ENCODE measurements at regions not wholly inside any gene's neighbourhood (a gene's known extent, or its start where the extent isn't known, plus 50 kb on each side); places are given as distances from the start of the nearest gene placed in this dataset.
"Not testable (repeated sequence)": the region's sequence is repeated elsewhere in the genome, so short reads cannot be mapped to it uniquely, and the experiment has no call there.

- H3K36me3 Mint-ChIP-seq (ENCODE audit: low read depth, unreplicated experiment): no peaks in the 10 kb centered on the region
These were observed 162.9 kb downstream of the FGF1 start for GRCh38 chr5:142522983-142523382.

GRCh38 chr5:142521706-142522105 lies 164.2 kb downstream of the FGF1 start:
- Mint-ChIP-seq H3K36me3 (ENCODE audit: low read depth, unreplicated experiment) (no peaks in the 10 kb centered on the region), H3K4me3 (ENCODE audit: unreplicated experiment) (no peak overlapping the region)

More at GRCh38 chr5:142522983-142523382, 162.9 kb downstream of the FGF1 start:
- Mint-ChIP-seq H3K4me1 (ENCODE audit: unreplicated experiment) (peaks cover 4% of the 10 kb centered on the region), H3K27ac (ENCODE audit: unreplicated experiment) (no peak overlapping the region), H3K27me3 (ENCODE audit: unreplicated experiment) (peaks cover 1% of the 10 kb centered on the region), H3K4me3 (ENCODE audit: unreplicated experiment) (no peak overlapping the region), H3K9me3 (ENCODE audit: unreplicated experiment) (no peaks in the 10 kb centered on the region)
- no peak for TF ChIP-seq CTCF (IDR thresholded peaks at IDR 0.05; ENCODE audit: unreplicated experiment)
- no peak for DNase-seq (ENCODE audit: low spot score)

GRCh38 chr5:142520885-142521284 lies 165.0 kb downstream of the FGF1 start:
- no peak for TF ChIP-seq CTCF (IDR thresholded peaks at IDR 0.05; ENCODE audit: unreplicated experiment)
- Mint-ChIP-seq H3K4me3 (ENCODE audit: unreplicated experiment) (no peak overlapping the region), H3K27ac (ENCODE audit: unreplicated experiment) (no peak overlapping the region), H3K4me1 (ENCODE audit: unreplicated experiment) (no peaks in the 10 kb centered on the region), H3K9me3 (ENCODE audit: unreplicated experiment) (no peaks in the 10 kb centered on the region), H3K27me3 (ENCODE audit: unreplicated experiment) (no peaks in the 10 kb centered on the region), H3K36me3 (ENCODE audit: low read depth, unreplicated experiment) (peaks cover 5% of the 10 kb centered on the region)
- no peak for DNase-seq (ENCODE audit: low spot score)

More at GRCh38 chr5:142521706-142522105, 164.2 kb downstream of the FGF1 start:
- DNase-seq (ENCODE audit: low spot score): no peak
- TF ChIP-seq CTCF (IDR thresholded peaks at IDR 0.05; ENCODE audit: unreplicated experiment): no peak
- Mint-ChIP-seq H3K27me3 (ENCODE audit: unreplicated experiment) (peaks cover under 1% of the 10 kb centered on the region), H3K9me3 (ENCODE audit: unreplicated experiment) (no peaks in the 10 kb centered on the region), H3K27ac (ENCODE audit: unreplicated experiment) (no peak overlapping the region), H3K4me1 (ENCODE audit: unreplicated experiment) (no peaks in the 10 kb centered on the region)

GRCh38 chr5:142519913-142520312 lies 166.0 kb downstream of the FGF1 start:
- not testable (repeated sequence) for DNase-seq (ENCODE audit: low spot score); H3K4me3 Mint-ChIP-seq (ENCODE audit: unreplicated experiment); H3K27me3 Mint-ChIP-seq (ENCODE audit: unreplicated experiment); H3K27ac Mint-ChIP-seq (ENCODE audit: unreplicated experiment); H3K4me1 Mint-ChIP-seq (ENCODE audit: unreplicated experiment); H3K9me3 Mint-ChIP-seq (ENCODE audit: unreplicated experiment); H3K36me3 Mint-ChIP-seq (ENCODE audit: low read depth, unreplicated experiment)

- H3K27me3 Mint-ChIP-seq (ENCODE audit: unreplicated experiment): no peaks in the 10 kb centered on the region
- H3K27ac Mint-ChIP-seq (ENCODE audit: unreplicated experiment): no peak overlapping the region
- TF ChIP-seq CTCF (IDR thresholded peaks at IDR 0.05; ENCODE audit: unreplicated experiment): no peak
- peaks cover 5% of the 10 kb centered on the region for H3K36me3 Mint-ChIP-seq (ENCODE audit: low read depth, unreplicated experiment)
- H3K9me3 Mint-ChIP-seq (ENCODE audit: unreplicated experiment): no peaks in the 10 kb centered on the region
- peaks cover 9% of the 10 kb centered on the region for H3K4me1 Mint-ChIP-seq (ENCODE audit: unreplicated experiment)
- DNase-seq (ENCODE audit: low spot score): no peak
- H3K4me3 Mint-ChIP-seq (ENCODE audit: unreplicated experiment): no peak overlapping the region
These were observed 168.1 kb downstream of the FGF1 start for GRCh38 chr5:142517840-142518239.

GRCh38 chr5:142516732-142517131 lies 169.2 kb downstream of the FGF1 start:
- Mint-ChIP-seq H3K36me3 (ENCODE audit: low read depth, unreplicated experiment) (peaks cover 5% of the 10 kb centered on the region), H3K4me3 (ENCODE audit: unreplicated experiment) (no peak overlapping the region), H3K27ac (ENCODE audit: unreplicated experiment) (no peak overlapping the region), H3K4me1 (ENCODE audit: unreplicated experiment) (peaks cover 14% of the 10 kb centered on the region), H3K27me3 (ENCODE audit: unreplicated experiment) (peaks cover 2% of the 10 kb centered on the region), H3K9me3 (ENCODE audit: unreplicated experiment) (no peaks in the 10 kb centered on the region)
- DNase-seq (ENCODE audit: low spot score): no peak
- TF ChIP-seq CTCF (IDR thresholded peaks at IDR 0.05; ENCODE audit: unreplicated experiment): no peak

Measured in endothelial cell (in vitro differentiated cells).